Central memory CD4-positive, alpha-beta T cell (primary cell): ENCODE measurements at regions not wholly inside any gene's neighbourhood (a gene's known extent, or its start where the extent isn't known, plus 50 kb on each side); places are given as distances from the start of the nearest gene placed in this dataset.
"Not testable (repeated sequence)": the region's sequence is repeated elsewhere in the genome, so short reads cannot be mapped to it uniquely, and the experiment has no call there.

Experiments
- DNase-seq: peaks from one replicate; pipeline ENCODE4 v3.0.0; 2022

DNA sequence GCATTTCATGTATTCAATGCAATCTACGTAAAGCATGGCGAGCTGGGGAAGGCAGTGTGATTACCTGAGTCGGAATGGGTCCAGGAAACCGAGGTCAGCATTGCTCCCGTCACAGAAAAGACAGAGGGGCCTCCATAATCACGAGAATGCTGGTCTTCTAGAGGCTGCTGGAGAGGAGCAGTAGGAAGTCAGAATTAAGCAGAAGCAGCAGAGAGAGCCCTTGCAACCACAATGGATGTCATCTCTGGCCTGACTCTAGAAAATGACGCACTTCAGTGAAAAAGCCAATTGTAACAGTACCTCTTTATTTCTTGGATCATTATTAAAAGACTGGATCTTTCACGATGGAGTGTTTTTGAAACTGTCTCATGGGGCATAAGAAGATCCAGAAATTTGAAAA lies 69.5 kb upstream of the FOXN3 start:
- DNase-seq: no peak

DNA sequence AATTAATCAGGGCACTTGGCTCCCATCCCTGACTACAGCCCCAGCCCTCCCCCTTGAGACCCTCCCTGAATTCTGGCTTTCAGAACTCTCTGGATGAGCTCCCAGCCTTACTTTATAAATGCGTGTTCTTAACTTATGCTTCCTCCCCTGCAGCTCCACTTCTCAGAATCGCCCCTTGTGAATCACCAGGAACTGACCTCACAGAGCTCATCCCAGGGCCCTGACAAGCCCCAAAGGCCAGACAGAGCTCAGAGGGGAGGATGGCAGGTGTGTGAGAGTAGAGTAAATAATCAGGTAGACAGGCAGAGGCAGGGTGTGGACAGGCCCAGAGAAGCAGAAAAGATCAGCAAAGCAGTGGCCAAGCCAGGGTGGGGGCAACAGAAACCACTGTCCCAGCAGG lies 68.2 kb upstream of the FOXN3 start:
- DNase-seq: no peak

DNA sequence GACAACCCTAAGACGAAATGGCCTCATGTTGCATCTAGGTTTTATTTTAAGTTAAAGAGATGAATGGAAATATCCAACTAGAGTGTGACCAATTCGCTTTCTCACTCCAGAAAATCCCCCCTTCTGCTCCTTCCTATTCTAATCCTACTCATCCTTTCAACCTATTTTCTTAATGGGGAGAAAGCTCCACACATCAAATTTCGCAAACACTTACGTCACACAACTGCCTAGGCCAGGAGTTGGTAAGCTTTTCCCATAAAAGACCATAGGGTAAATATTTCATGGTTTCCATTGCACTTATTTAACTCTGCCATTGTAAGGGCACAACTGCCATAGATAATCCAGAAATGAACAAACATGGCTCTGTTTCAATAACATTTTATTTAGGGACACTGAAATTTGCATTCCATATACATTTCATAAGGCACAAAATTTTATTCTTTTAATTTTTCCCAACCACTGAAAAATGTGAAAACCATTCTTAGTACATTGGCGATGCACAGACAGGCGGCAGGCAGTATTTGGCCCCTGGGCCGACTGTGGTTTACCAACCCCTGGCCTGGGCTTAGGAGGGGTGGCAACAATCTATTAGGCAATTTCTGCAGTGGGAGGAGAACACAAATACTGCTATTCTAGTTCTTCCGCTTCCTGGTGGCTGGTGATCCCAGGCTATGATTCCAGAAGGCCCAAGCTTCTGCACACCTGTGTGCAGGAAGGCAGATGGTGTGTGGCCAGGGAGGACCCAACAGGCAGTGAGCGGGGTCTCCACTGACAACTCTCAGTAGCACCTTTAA lies 67.2 kb upstream of the FOXN3 start:
- DNase-seq: no peak

DNA sequence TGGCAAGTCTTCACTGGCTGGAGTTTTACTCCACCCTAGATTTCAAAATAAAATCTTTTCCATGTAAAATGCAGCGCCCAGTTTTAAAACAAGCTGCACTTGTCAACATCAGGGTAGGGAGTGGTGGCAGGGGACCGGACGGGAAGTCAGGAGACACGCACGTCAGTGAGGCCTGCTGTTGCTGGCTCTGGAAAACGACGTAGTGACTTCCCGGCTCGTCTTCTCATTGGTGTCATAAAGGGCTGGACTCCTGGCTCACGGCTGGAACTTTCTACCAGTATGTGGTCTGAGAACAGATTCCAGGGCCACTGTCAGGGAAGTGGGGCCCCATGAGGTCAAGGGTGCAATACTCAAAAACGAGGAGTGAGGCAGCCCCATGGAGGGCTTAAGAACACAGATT lies 64.2 kb upstream of the FOXN3 start:
- DNase-seq: no peak

DNA sequence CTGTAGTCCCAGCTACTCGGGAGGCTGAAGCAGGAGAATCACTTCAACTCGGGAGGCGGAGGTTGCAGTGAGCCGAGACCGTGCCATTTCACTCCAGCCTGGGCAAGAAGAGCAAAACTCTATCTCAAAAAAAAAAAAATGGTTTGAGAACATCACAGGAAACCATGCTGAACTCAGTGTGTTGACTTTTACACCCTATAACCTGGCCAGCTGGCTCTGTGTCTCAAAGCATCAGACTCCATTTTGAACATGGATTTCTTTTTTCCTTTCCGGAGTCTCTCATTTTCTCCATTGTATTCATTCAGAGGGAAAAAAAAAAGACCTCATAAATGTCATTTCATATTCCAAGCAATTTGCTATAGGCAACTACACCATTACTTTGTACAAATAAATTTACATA lies 63.2 kb upstream of the FOXN3 start:
- no peak for DNase-seq

DNA sequence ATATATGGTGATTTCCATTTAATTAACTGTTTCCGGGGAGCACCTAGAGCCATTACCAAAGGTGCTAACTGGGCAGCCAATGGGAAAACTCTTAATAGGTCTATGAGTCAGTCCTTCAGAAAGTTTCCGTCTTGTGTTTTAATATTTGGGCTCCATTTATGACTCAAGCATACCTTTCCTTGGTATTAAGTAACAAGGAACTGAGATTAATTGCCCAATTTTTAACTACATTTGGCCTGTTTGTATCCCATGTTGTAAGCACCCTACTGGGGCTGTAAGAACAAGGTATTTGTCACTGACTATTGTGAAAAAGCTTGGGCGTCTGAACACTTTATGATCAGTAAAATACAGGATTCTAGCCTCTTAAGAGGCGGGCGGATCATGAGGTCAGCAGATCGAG lies 62.8 kb upstream of the FOXN3 start:
- no peak for DNase-seq

DNA sequence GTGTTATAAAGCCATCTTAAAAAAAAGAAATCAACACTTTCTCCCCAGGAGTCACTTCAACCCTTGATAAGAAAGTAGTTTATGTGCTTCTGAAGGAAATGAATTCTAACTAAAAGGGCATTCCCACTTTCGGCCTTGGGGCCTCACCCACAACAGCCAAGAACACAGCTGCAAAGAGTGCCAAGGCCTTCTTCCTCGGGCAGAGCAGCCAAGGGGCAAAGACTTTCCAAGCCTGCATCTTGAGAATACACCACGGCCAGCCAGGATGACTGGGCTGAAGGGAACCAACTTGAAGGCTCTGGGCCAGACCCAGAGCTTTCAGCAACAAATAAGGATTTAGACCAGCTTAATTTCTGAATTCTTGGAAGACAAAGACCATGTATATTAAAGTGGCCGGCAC lies 60.4 kb upstream of the FOXN3 start:
- DNase-seq: no peak

DNA sequence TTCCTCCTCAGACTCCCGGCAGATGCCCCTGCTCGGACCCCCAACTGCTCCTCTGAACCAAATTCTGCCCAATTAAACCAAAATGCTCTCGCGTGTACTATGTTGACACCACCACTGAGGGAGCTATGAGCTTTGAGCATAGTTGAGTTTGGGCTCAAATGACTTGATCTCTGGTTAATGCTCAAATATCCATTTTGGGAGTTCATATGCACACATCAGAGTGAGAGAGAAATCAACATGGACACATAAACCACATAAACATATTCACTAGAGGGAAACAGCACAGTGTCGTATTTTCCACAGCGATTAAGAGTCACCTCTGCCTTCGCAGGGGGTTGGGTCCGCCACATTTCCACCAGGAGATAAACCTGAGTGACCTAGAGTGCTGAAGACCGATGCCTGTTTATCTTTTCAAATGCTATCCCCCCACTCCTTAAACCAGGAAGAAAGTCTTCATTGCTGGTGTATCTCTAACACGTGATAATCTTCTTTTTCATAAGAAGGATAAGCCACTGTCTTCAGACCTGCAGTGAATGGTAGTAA lies 59.4 kb upstream of the FOXN3 start:
- no peak for DNase-seq

DNA sequence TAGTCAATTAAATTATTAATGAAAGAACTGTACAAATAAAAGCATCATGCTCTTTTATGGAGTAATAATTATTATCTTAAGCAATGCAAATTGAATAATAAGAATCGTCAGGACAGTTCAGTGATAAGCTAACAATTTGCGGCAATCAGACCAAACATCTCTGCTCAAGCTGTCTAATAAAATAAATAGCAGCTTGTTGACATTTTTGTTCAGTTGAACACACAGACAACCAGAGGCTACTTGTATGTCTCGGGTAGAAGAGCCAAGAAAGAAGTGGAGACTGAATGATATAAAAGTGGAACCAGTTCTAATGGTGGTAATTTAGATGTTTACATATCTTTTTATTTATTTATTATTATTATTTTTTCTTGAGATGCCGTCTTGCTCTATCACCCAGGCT lies 57.4 kb upstream of the FOXN3 start:
- no peak for DNase-seq

DNA sequence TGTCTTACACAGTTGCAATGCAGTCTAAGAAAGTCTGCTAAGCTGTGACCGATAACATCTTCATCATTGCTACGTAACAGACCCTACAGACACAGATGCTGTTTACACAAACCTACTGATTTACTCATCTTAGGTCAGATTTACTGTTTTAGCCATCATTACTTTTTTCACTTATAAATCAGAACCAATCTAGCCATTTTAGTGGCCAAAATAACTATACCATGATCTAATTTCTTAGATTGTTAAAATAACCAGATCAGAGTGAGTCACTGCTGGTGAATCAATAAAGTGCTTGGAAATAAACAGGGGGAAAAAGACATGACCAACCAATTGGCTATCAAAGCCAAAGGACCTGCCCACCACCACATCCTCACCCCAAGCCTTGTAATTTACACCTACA lies 57.0 kb upstream of the FOXN3 start:
- no peak for DNase-seq

DNA sequence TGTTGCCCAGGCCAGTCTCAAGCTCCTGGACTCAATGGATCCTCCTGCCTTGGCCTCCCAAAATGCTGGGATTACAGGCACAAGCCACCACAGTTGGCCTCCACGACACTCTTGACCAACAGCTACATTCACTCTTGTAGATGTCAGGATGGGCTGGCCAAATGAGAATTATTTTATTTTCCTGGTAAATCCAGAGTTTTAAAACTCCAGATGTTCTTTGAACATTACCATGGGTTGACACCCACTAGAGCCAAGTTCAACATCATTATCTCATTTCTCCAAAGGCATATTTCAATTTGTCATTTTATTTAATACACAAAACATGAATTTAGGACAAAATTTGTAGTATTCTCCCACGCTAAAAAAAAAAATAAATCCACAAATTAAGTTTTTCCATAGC lies 56.5 kb upstream of the FOXN3 start:
- DNase-seq: no peak

DNA sequence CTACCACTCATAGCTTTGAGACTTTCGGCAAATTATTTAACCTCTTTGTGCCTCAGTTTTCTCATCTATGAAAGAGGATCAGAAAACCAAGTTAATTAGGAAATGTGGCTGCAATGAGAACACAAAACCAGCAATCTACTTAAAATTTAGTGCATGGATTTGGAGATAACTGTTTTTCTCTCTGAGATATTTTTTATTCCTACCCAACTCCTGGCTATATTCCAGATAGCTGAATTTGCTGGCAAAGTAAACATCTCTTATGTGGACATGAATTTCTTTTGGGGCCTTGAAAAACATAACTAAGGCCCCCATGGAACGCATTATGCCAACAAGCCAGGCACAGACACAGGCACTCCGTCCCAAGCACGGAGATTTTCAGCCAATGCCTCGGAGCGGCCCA lies 53.4 kb upstream of the FOXN3 start:
- no peak for DNase-seq

DNA sequence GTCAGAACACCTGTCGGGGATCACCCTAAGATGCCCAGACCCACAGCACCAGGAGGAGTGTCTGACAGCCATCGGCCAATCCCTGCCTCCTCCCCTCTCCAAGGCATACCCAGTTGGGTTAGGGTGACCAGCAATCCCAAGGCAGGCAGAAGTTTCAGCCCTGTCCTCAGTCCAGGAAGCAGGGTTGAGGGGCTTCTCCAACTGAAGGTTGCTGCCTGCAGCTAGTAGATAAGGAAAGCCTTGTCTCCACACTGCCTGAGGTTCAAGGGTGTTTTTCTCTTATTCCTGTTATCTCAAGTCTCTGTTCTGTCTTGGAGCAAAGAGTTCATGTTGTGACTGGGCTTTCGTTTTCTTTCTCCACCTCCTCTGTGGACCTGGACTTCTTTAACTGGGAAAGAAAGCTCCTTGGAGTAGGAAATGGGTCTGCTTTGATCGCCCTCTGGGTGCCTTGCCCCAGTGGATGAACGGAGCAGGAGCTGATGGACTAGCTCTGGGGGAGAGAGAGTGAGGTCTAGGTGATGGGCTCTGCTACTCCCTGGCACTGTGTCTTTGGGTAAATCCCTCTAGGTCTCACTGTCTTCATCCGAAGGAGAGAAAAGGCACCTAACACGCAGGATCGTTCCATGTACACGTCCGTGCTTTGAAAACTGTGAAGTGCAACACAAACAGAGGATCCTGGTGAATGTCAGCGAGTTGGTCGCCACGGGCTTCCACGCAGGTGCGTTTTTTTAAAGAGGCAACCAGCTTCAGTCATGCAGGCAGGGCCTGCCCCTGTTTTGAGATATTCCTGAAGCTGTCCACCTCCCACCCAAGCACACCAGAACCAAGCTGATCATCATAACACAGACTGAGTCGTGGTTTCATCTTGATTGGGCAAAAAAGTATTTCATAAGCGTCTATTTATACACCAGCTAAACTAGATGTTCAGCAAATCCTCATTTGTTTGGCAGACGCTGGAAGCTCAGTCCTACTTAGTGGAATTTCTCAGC lies 52.5 kb upstream of the FOXN3 start:
- no peak for DNase-seq

DNA sequence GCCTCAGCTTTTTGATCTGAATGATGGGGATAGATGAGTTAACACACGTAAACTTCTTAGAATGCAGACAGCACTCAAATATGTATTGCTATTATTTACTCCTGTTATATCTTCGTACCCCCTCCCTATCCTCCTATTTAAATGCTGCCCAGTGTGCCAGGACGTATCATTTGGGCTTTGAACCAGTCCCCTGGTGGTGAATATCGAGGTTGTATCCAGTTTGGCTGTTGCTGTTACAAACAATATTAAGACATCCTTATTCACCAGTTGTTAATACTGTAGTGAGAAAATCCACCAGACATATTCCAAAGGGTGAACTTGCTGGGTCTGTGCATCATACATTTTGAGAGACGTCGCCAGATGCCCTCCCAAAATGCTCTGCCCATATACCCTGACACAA lies 51.5 kb upstream of the FOXN3 start:
- DNase-seq: no peak

DNA sequence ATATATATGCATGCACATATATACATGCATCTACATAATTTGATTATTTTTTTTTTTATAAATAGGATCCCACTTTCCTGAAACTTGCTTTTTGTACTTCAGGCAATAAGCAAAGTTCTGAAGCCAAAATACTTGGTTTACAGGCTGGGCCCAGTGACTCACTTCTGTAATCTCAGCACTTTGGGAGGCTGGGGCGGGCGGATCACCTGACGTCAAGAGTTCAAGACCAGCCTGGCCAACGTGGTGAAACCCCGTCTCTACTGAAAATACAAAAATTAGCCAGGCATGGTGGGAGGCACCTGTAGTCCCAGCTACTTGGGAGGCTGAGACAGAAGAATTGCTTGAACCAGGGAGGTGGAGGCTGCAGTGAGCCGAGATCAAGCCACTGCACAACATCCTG lies 51.0 kb upstream of the FOXN3 start:
- not testable (repeated sequence) for DNase-seq

DNA sequence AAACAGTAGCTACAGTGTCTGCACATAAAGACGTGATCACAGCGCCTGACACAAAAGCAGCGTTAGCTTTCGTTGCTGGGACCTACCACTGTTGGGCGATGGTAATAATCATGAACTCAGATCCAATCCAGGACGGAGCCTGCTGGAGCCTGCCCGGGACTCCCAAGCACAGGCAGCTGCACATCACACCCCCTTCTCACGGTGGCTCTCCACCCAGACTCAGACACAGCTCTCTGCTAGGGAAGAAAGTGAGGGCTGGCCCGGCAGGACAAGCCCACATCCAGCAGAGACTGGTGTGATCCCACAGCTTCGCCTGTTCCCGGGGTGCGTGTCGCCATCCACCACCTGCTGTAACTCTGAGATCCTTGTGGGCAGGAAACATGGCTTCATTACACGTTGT lies 49.9 kb upstream of the FOXN3 start:
- DNase-seq: no peak
